K562 (cell line): ENCODE measurements at regions not wholly inside any gene's neighbourhood (a gene's known extent, or its start where the extent isn't known, plus 50 kb on each side); places are given as distances from the start of the nearest gene placed in this dataset.
A peak's percentile ranks its signal among the peaks of the same experiment; 100 is the strongest.

ENCODE experiments used
- CREB5 ChIP-seq: fragments of 250-450 bp; sonication (Bioruptor Pico); IDR thresholded peaks from 2 replicates; pipeline ENCODE4 v1.5.0; 2020; ENCODE audit warnings: mild to moderate bottlenecking
- CTBP1 ChIP-seq: fragments of 450-650 bp; IDR thresholded peaks from 2 replicates; pipeline ENCODE4 v1.6.1; 2016; ENCODE audit warnings: borderline replicate concordance
- E2F3 ChIP-seq: fragments of 250-450 bp; sonication (Bioruptor Pico); IDR thresholded peaks from 2 replicates; pipeline ENCODE4 v1.4.0; 2020; ENCODE audit warnings: mild to moderate bottlenecking
- HMGN3 ChIP-seq: IDR thresholded peaks from 2 replicates; pipeline ENCODE4 v1.6.1; 2011; ENCODE audit warnings: borderline replicate concordance, low read depth, mild to moderate bottlenecking, mixed read lengths, low read length; ENCODE audit not compliant: insufficient read length; ENCODE audit errors: extremely low read depth
- HMGXB4 ChIP-seq: sonication (generic); formaldehyde crosslinking; IDR thresholded peaks from 2 replicates; pipeline ENCODE4 v1.8.1; 2023; ENCODE audit warnings: mild to moderate bottlenecking, missing genetic modification reagents
- ILF3 ChIP-seq: fragments of 450-650 bp; IDR thresholded peaks from 2 replicates; pipeline ENCODE4 v1.6.1; 2018; ENCODE audit warnings: antibody characterized with exemption, mild to moderate bottlenecking, moderate library complexity, borderline replicate concordance
- MAFK ChIP-seq: IDR thresholded peaks from 2 replicates; pipeline ENCODE4 v1.6.1; 2011; ENCODE audit warnings: low read length, improper control_type of control experiment
- RBM17 ChIP-seq: fragments of 200-400 bp; formaldehyde crosslinking; IDR thresholded peaks from 2 replicates; pipeline ENCODE4 v1.6.1; 2017; ENCODE audit warnings: low read depth, mild to moderate bottlenecking, low read length, borderline replicate concordance
- SMARCB1 ChIP-seq: IDR thresholded peaks from 2 replicates; pipeline ENCODE4 v1.6.1; 2011; ENCODE audit warnings: improper control_type of control experiment, low read depth; ENCODE audit not compliant: insufficient read length
- ZBTB1 ChIP-seq: sonication (generic); formaldehyde crosslinking; IDR thresholded peaks from 2 replicates; pipeline ENCODE4 v1.8.1; 2023; ENCODE audit warnings: missing genetic modification reagents, low read depth, mild to moderate bottlenecking, borderline replicate concordance
- ZNF121 ChIP-seq: sonication (generic); formaldehyde crosslinking; conservative IDR thresholded peaks from 2 replicates; pipeline ENCODE4 v1.8.0; 2022; ENCODE audit warnings: missing genetic modification reagents
- ZNF277 ChIP-seq: fragments of 250-450 bp; sonication (Bioruptor Pico); IDR thresholded peaks from 2 replicates; pipeline ENCODE4 v1.8.0; 2022; ENCODE audit warnings: inconsistent platforms, mild to moderate bottlenecking, moderate library complexity, borderline replicate concordance
- ZNF324 ChIP-seq: fragments of 250-450 bp; sonication (Bioruptor Pico); IDR thresholded peaks from 2 replicates; pipeline ENCODE4 v1.4.0; 2020; ENCODE audit warnings: mild to moderate bottlenecking
- TF ChIP-seq, protein P1 (sequence below): fragments of 250-450 bp; sonication (Bioruptor Pico); IDR thresholded peaks from 2 replicates; pipeline ENCODE4 v1.4.0; 2020; ENCODE audit warnings: mild to moderate bottlenecking
- TF ChIP-seq, protein P2 (sequence below), 3 experiments: IDR thresholded peaks in 2 of 3; conservative IDR thresholded peaks in 1 of 3; 2 replicates each; pipeline ENCODE4 v1.5.1; 2011 to 2012; ENCODE audit warnings: low read length in 3 of 3, mild to moderate bottlenecking in 3 of 3, control low read depth in 2 of 3, improper control_type of control experiment in 1 of 3, inconsistent platforms in 1 of 3, low read depth in 1 of 3, mixed read lengths in 1 of 3, moderate library complexity in 1 of 3; ENCODE audit not compliant: insufficient read depth in 2 of 3

GRCh38 chr9:94166236-94166975 is 82.1 kb downstream of the PTPDC1 start (continued):
- TF ChIP-seq, protein P1, sequence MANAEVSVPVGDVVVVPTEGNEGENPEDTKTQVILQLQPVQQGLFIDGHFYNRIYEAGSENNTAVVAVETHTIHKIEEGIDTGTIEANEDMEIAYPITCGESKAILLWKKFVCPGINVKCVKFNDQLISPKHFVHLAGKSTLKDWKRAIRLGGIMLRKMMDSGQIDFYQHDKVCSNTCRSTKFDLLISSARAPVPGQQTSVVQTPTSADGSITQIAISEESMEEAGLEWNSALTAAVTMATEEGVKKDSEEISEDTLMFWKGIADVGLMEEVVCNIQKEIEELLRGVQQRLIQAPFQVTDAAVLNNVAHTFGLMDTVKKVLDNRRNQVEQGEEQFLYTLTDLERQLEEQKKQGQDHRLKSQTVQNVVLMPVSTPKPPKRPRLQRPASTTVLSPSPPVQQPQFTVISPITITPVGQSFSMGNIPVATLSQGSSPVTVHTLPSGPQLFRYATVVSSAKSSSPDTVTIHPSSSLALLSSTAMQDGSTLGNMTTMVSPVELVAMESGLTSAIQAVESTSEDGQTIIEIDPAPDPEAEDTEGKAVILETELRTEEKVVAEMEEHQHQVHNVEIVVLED: no peak
- no peak for TF ChIP-seq MAFK
- no peak for TF ChIP-seq RBM17
- TF ChIP-seq ZNF324 (CRISPR knock-in tag): no peak
- peak; percentile 23; the same call in 1 of the 2 replicates for TF ChIP-seq ILF3
- peak; percentile 96 for TF ChIP-seq HMGN3
- no peak for TF ChIP-seq ZNF277
- TF ChIP-seq ZBTB1 (CRISPR knock-in tag): no peak
- peak; percentile 85 for TF ChIP-seq E2F3 (CRISPR knock-in tag)
- no peak for TF ChIP-seq ZNF121
- no peak for TF ChIP-seq CREB5 (CRISPR knock-in tag)
- no peak for TF ChIP-seq SMARCB1
- TF ChIP-seq HMGXB4: peak; percentile 44; the same call in 1 of the 2 replicates
- TF ChIP-seq, protein P2, sequence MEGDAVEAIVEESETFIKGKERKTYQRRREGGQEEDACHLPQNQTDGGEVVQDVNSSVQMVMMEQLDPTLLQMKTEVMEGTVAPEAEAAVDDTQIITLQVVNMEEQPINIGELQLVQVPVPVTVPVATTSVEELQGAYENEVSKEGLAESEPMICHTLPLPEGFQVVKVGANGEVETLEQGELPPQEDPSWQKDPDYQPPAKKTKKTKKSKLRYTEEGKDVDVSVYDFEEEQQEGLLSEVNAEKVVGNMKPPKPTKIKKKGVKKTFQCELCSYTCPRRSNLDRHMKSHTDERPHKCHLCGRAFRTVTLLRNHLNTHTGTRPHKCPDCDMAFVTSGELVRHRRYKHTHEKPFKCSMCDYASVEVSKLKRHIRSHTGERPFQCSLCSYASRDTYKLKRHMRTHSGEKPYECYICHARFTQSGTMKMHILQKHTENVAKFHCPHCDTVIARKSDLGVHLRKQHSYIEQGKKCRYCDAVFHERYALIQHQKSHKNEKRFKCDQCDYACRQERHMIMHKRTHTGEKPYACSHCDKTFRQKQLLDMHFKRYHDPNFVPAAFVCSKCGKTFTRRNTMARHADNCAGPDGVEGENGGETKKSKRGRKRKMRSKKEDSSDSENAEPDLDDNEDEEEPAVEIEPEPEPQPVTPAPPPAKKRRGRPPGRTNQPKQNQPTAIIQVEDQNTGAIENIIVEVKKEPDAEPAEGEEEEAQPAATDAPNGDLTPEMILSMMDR (IDR thresholded peaks at IDR 0.05 in 2 of 3, conservative IDR thresholded peaks at IDR 0.05 in 1 of 3; ENCODE audit: insufficient read depth in 2 of 3, low read depth in 1 of 3, low read length in 3 of 3): peak in 2 of 3 experiments; percentile 25 to 27; a peak in 1 of 6 replicates
- peak; percentile 81 for TF ChIP-seq CTBP1
